Upper lobe of left lung (tissue), 4 donors: ENCODE measurements at regions not wholly inside any gene's neighbourhood (a gene's known extent, or its start where the extent isn't known, plus 50 kb on each side); places are given as distances from the start of the nearest gene placed in this dataset.

Experiments
- EP300 ChIP-seq, 4 donors: sonication (generic); formaldehyde crosslinking; IDR thresholded peaks; one replicate each; pipeline ENCODE4 v1.5.1; 2017; ENCODE audit warnings: antibody characterized with exemption in 4 of 4, control low read depth in 2 of 4
- POLR2A ChIP-seq, 4 donors: fragments of 450-650 bp; IDR thresholded peaks; one replicate each; pipeline ENCODE4 v1.5.1; 2016 to 2017; ENCODE audit warnings: antibody characterized with exemption in 4 of 4, mild to moderate bottlenecking in 2 of 4
- POLR2AphosphoS5 ChIP-seq, 2 donors: sonication (generic); formaldehyde crosslinking; IDR thresholded peaks; one replicate each; pipeline ENCODE4 v1.5.1; 2017; ENCODE audit warnings: antibody characterized with exemption in 2 of 2
- TF ChIP-seq, protein P1 (sequence below), 6 experiments: fragments of 450-650 bp in 4 of 6; fragments of 200-600 bp in 2 of 6; sonication (generic) in 2 of 6; IDR thresholded peaks; one replicate each; pipeline ENCODE4 v1.5.1; 2016 to 2019; ENCODE audit warnings: antibody characterized with exemption in 6 of 6

- TF ChIP-seq, protein P1, sequence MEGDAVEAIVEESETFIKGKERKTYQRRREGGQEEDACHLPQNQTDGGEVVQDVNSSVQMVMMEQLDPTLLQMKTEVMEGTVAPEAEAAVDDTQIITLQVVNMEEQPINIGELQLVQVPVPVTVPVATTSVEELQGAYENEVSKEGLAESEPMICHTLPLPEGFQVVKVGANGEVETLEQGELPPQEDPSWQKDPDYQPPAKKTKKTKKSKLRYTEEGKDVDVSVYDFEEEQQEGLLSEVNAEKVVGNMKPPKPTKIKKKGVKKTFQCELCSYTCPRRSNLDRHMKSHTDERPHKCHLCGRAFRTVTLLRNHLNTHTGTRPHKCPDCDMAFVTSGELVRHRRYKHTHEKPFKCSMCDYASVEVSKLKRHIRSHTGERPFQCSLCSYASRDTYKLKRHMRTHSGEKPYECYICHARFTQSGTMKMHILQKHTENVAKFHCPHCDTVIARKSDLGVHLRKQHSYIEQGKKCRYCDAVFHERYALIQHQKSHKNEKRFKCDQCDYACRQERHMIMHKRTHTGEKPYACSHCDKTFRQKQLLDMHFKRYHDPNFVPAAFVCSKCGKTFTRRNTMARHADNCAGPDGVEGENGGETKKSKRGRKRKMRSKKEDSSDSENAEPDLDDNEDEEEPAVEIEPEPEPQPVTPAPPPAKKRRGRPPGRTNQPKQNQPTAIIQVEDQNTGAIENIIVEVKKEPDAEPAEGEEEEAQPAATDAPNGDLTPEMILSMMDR (IDR thresholded peaks at IDR 0.05), result no peak
- TF ChIP-seq EP300 (IDR thresholded peaks at IDR 0.05) (no peak), POLR2A (IDR thresholded peaks at IDR 0.05) (no peak), POLR2AphosphoS5 (IDR thresholded peaks at IDR 0.05) (no peak)
Measured at GRCh38 chr9:23914431-23915003, 88.5 kb upstream of the ELAVL2 start.
